IPS DF 4.7 (cell line): ENCODE measurements at regions not wholly inside any gene's neighbourhood (a gene's known extent, or its start where the extent isn't known, plus 50 kb on each side); places are given as distances from the start of the nearest gene placed in this dataset.
"Not testable (repeated sequence)": the region's sequence is repeated elsewhere in the genome, so short reads cannot be mapped to it uniquely, and the experiment has no call there.

Experiments
- DNase-seq: peaks from one replicate; pipeline ENCODE4 v3.0.0-alpha.2; 2013; ENCODE audit warnings: low spot score; ENCODE audit errors: extremely low read depth

GRCh38 chrX:68995780-68996551 lies 167.1 kb downstream of the EFNB1 start:
- no peak for DNase-seq

- DNase-seq = no peak
Observed at GRCh38 chrX:68995386-68995779, 166.6 kb downstream of the EFNB1 start.

GRCh38 chrX:68994891-68995255 lies 166.1 kb downstream of the EFNB1 start:
- no peak for DNase-seq

GRCh38 chrX:68994135-68994890 lies 165.5 kb downstream of the EFNB1 start:
- DNase-seq = no peak

GRCh38 chrX:68992821-68993397 lies 164.1 kb downstream of the EFNB1 start:
- DNase-seq = no peak

- DNase-seq = no peak
Observed at GRCh38 chrX:68991691-68992345, 163.0 kb downstream of the EFNB1 start.

- DNase-seq = no peak
Observed at GRCh38 chrX:68990948-68991347, 162.1 kb downstream of the EFNB1 start.

- DNase-seq = no peak
Observed at GRCh38 chrX:68989865-68990606, 161.2 kb downstream of the EFNB1 start.

GRCh38 chrX:68989456-68989855 lies 160.6 kb downstream of the EFNB1 start:
- DNase-seq = no peak

GRCh38 chrX:68988865-68989264 lies 160.0 kb downstream of the EFNB1 start:
- no peak for DNase-seq

GRCh38 chrX:68985135-68985755 lies 156.4 kb downstream of the EFNB1 start:
- DNase-seq = no peak

GRCh38 chrX:68983004-68983857 lies 154.4 kb downstream of the EFNB1 start:
- DNase-seq = no peak

GRCh38 chrX:68982476-68982875 lies 153.7 kb downstream of the EFNB1 start:
- DNase-seq = no peak

- no peak for DNase-seq
Observed at GRCh38 chrX:68980906-68981616, 152.2 kb downstream of the EFNB1 start.

- DNase-seq = no peak
Observed at GRCh38 chrX:68978655-68979054, 149.8 kb downstream of the EFNB1 start.

- no peak for DNase-seq
Observed at GRCh38 chrX:68978255-68978654, 149.4 kb downstream of the EFNB1 start.

GRCh38 chrX:68953331-68953730 lies 124.5 kb downstream of the EFNB1 start:
- DNase-seq = no peak

- not testable (repeated sequence) for DNase-seq
Observed at GRCh38 chrX:68951942-68952619, 123.3 kb downstream of the EFNB1 start.

- no peak for DNase-seq
Observed at GRCh38 chrX:68950937-68951336, 122.1 kb downstream of the EFNB1 start.
